Upper lobe of left lung (tissue), 4 donors: ENCODE measurements at regions not wholly inside any gene's neighbourhood (a gene's known extent, or its start where the extent isn't known, plus 50 kb on each side); places are given as distances from the start of the nearest gene placed in this dataset.

Experiments
- POLR2A ChIP-seq, 4 donors: fragments of 450-650 bp; IDR thresholded peaks; one replicate each; pipeline ENCODE4 v1.5.1; 2016 to 2017; ENCODE audit warnings: antibody characterized with exemption in 4 of 4, mild to moderate bottlenecking in 2 of 4
- POLR2AphosphoS5 ChIP-seq, 2 donors: sonication (generic); formaldehyde crosslinking; IDR thresholded peaks; one replicate each; pipeline ENCODE4 v1.5.1; 2017; ENCODE audit warnings: antibody characterized with exemption in 2 of 2

GRCh38 chr12:4047421-4047820 is 174.2 kb upstream of the PARP11 start:
- TF ChIP-seq POLR2AphosphoS5 (IDR thresholded peaks at IDR 0.05), result no peak
- no peak for TF ChIP-seq POLR2A (IDR thresholded peaks at IDR 0.05)
